ENCODE measurements at regions not wholly inside any gene's neighbourhood (a gene's known extent, or its start where the extent isn't known, plus 50 kb on each side); places are given as distances from the start of the nearest gene placed in this dataset.
"Not testable (repeated sequence)": the region's sequence is repeated elsewhere in the genome, so short reads cannot be mapped to it uniquely, and the experiment has no call there.

- no peak for DNase-seq (ENCODE audit: low read depth in 2 of 3, low spot score in 1 of 3)
Measured at GRCh38 chr12:28770322-28770721, 378.8 kb upstream of the FAR2 start.

- DNase-seq (ENCODE audit: low read depth in 2 of 3, low spot score in 1 of 3), result no peak
Measured at GRCh38 chr12:28771968-28772367, 377.1 kb upstream of the FAR2 start.

- no peak for DNase-seq (ENCODE audit: low read depth in 2 of 3, low spot score in 1 of 3)
Measured at GRCh38 chr12:28775556-28775955, 373.5 kb upstream of the FAR2 start.

- no peak for DNase-seq (ENCODE audit: low read depth in 2 of 3, low spot score in 1 of 3)
Measured at GRCh38 chr12:28776220-28776619, 372.9 kb upstream of the FAR2 start.

- DNase-seq (ENCODE audit: low read depth in 2 of 3, low spot score in 1 of 3), result no peak
Measured at GRCh38 chr12:28776913-28777422, 372.1 kb upstream of the FAR2 start.

- DNase-seq (ENCODE audit: low read depth in 2 of 3, low spot score in 1 of 3), result no peak
Measured at GRCh38 chr12:28777603-28778365, 371.3 kb upstream of the FAR2 start.

GRCh38 chr12:28780096-28780495 is 369.0 kb upstream of the FAR2 start:
- DNase-seq (ENCODE audit: low read depth in 2 of 3, low spot score in 1 of 3), result no peak

GRCh38 chr12:28780960-28781359 is 368.1 kb upstream of the FAR2 start:
- no peak for DNase-seq (ENCODE audit: low read depth in 2 of 3, low spot score in 1 of 3)

GRCh38 chr12:28781671-28782652 is 367.1 kb upstream of the FAR2 start:
- no peak for DNase-seq (ENCODE audit: low read depth in 2 of 3, low spot score in 1 of 3)

- no peak for DNase-seq (ENCODE audit: low read depth in 2 of 3, low spot score in 1 of 3)
Measured at GRCh38 chr12:28782812-28783211, 366.3 kb upstream of the FAR2 start.

- DNase-seq (ENCODE audit: low read depth in 2 of 3, low spot score in 1 of 3), result no peak
Measured at GRCh38 chr12:28787151-28787550, 361.9 kb upstream of the FAR2 start.

GRCh38 chr12:28788256-28788655 is 360.8 kb upstream of the FAR2 start:
- not testable (repeated sequence) for DNase-seq (ENCODE audit: low read depth in 2 of 3, low spot score in 1 of 3)

- no peak for DNase-seq (ENCODE audit: low read depth in 2 of 3, low spot score in 1 of 3)
Measured at GRCh38 chr12:28793581-28794151, 355.4 kb upstream of the FAR2 start.

- DNase-seq (ENCODE audit: low read depth in 2 of 3, low spot score in 1 of 3), result no peak
Measured at GRCh38 chr12:28794211-28794610, 354.9 kb upstream of the FAR2 start.

- no peak for DNase-seq (ENCODE audit: low read depth in 2 of 3, low spot score in 1 of 3)
Measured at GRCh38 chr12:28794786-28795185, 354.3 kb upstream of the FAR2 start.

- no peak for DNase-seq (ENCODE audit: low read depth in 2 of 3, low spot score in 1 of 3)
Measured at GRCh38 chr12:28795311-28795710, 353.8 kb upstream of the FAR2 start.

GRCh38 chr12:28799348-28799747 is 349.7 kb upstream of the FAR2 start:
- DNase-seq (ENCODE audit: low read depth in 2 of 3, low spot score in 1 of 3), result no peak

- DNase-seq (ENCODE audit: low read depth in 2 of 3, low spot score in 1 of 3), result no peak
Measured at GRCh38 chr12:28800129-28800528, 348.9 kb upstream of the FAR2 start.

- no peak for DNase-seq (ENCODE audit: low read depth in 2 of 3, low spot score in 1 of 3)
Measured at GRCh38 chr12:28802706-28803438, 346.2 kb upstream of the FAR2 start.

GRCh38 chr12:28807535-28807934 is 341.5 kb upstream of the FAR2 start:
- no peak for DNase-seq (ENCODE audit: low read depth in 2 of 3, low spot score in 1 of 3)

- DNase-seq (ENCODE audit: low read depth in 2 of 3, low spot score in 1 of 3), result no peak
Measured at GRCh38 chr12:28811457-28811856, 337.6 kb upstream of the FAR2 start.

Data from stimulated activated CD4-positive, alpha-beta T cell treated with anti-CD3 and anti-CD28 coated beads, Interleukin-12 subunit alpha, Interleukin-12 subunit beta, amount 100 ng/mL, for 48 hours (primary cell).